ENCODE measurements at regions not wholly inside any gene's neighbourhood (a gene's known extent, or its start where the extent isn't known, plus 50 kb on each side); places are given as distances from the start of the nearest gene placed in this dataset.
"Not testable (repeated sequence)": the region's sequence is repeated elsewhere in the genome, so short reads cannot be mapped to it uniquely, and the experiment has no call there.

GRCh38 chr18:11506856-11507255 lies 102.5 kb upstream of the SLC35G4 start:
- DNase-seq, result no peak

- DNase-seq, result no peak
Measured at GRCh38 chr18:11505993-11506392, 103.4 kb upstream of the SLC35G4 start.

- no peak for DNase-seq
Measured at GRCh38 chr18:11504962-11505361, 104.4 kb upstream of the SLC35G4 start.

GRCh38 chr18:11502368-11502767 lies 107.0 kb upstream of the SLC35G4 start:
- DNase-seq, result no peak

- no peak for DNase-seq
Measured at GRCh38 chr18:11501352-11501751, 108.0 kb upstream of the SLC35G4 start.

DNA sequence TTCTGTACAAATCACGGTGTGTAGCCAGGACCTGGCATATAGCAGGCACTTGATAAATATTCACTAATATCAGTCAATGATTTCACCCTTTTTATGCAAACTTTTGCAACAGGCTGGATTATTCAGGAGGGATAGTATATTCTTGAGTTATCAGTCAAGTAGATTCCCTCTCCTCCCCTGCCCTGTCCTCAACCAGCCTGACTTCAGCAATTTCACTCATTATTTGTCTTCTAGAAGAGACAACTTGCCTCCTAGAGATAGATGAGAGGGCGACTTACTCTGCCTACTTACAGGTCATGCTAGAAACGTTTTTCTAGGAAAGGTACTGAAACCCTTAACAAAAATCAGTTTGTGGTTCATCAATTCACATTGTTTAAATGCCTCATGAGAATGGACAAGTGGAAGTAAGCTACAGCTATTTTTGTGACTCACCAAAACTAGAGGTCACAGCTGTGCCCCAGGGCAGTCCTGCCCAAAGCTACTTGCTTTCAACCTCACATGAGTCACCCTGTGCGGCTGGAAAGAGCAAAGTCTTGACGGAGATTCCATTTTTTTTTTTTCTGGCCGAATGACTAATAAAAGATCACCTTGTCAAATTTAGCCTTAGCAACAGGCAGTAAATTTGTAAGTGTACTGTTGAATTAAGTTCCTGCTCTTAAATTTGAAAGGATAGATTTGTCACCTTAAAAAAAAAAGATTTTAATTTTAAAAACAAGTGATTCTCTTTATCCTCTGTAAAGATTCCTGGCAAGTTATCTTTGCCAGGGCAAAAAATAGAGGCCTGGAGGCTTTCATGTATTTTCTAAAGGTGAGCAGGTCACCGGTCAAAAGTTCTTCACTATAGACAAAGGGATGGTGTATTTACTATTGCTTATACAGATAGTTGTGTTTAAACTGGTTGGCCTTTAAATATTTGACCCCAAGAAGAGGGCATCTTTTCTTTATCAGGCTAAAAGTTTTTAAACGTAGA lies 109.0 kb upstream of the SLC35G4 start:
- DNase-seq, result no peak

GRCh38 chr18:11498821-11499220 lies 110.6 kb upstream of the SLC35G4 start:
- DNase-seq, result no peak

DNA sequence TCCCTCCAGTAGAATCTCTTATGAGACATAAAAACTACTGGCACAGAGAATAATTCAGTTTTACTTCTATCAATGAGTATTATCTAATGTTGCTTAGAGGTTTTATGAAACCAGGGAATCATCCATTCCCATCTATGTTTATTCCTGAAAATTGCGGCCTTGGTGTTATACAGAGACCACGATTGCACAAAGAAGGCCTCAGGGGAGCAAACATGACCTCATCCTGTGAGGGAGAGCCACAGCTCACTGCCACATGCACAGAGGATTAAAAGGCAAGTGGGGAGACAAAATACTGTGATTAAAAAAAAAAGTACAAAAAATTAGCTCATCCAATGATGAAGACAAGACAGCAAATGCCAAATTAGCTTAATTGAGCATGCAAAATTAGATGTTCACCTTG lies 111.8 kb upstream of the SLC35G4 start:
- DNase-seq, result no peak

DNA sequence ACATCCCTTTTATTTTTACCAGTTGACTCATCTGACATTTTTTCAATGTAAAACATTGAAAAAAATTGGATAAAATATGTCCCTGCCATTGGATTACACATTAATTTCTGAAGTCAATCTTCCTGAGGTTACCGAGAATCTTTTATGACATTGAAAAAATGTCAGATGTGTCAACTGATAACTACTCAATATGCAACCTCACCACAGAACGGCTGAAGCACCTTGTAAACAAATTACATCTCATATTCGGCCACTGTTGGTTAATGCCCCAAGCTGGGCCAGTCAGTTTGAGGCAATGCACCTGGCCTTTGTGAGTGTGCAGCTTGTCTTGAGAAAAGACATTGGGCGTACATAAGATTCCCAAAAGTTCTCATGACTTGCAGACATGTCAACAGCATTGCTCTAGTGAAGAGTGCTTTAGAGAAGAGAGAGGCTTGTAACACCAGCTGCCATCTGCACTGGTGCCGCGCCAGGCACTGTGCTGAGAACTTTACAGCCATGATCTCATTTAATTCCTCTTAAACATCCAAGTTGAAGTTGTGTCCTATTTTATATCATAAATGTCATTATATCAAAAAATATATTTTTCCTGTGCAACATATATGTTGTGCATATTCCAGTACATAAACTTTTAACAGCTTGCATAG lies 112.7 kb upstream of the SLC35G4 start:
- DNase-seq, result no peak

DNA sequence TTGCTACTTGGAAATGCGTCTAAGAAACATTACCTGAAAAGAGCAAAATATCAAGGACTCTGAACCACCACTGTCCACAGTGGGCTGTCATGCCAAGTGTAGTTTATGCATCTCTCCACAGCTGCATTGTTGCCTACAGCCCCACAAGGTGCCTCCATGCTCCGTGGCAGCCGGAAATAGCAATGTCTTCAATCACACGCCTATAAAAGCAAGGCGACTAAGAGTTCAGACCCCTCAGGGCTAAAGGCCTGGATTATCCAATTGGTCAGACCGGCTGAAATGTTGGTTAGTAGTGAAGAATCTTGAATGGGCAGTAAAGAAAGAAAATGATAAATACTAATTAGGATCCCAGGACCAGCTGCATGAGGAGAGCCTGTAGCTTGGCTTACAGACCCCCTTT lies 114.0 kb upstream of the SLC35G4 start:
- DNase-seq, result no peak

- DNase-seq, result no peak
Measured at GRCh38 chr18:11494107-11494506, 115.3 kb upstream of the SLC35G4 start.

- no peak for DNase-seq
Measured at GRCh38 chr18:11489266-11489899, 120.0 kb upstream of the SLC35G4 start.

DNA sequence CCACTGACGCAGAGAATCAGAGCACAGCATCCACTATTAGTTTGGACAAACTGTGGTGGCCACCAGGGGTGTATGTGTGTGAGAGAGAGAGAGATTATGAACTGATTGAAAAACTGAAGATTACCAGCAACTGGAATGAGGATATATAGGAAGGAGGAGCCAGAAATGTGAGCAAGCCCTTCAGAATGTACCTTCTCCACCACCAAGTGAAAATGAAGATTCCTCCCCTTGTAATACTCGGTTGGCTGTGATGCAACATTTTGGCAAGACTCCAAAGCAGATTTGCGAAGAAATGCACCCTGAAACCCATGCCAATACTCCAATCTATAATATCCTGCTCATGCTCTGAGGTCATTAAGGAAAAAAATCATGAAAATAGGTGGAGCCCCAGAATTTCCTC lies 121.2 kb upstream of the SLC35G4 start:
- no peak for DNase-seq

GRCh38 chr18:11487390-11487789 lies 122.0 kb upstream of the SLC35G4 start:
- no peak for DNase-seq

DNA sequence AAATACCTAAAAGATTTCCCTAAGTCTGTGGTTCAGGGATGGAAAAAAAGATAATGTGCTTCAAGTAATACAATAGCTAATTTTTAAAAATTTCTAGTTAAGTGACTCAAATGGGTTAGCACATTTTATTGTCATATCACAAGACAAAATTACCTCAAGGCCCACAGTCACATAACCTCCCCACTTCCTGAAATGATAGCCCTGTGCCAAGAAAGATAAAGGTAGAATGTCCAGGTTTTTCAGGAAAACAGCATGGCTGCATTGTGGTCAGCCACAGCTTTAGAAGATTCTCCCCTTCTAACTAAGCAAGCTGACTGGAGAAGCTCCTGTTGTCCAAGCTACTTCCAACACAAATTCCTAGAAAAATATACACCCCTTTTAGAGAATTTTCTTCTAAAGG lies 127.1 kb upstream of the SLC35G4 start:
- DNase-seq, result no peak

DNA sequence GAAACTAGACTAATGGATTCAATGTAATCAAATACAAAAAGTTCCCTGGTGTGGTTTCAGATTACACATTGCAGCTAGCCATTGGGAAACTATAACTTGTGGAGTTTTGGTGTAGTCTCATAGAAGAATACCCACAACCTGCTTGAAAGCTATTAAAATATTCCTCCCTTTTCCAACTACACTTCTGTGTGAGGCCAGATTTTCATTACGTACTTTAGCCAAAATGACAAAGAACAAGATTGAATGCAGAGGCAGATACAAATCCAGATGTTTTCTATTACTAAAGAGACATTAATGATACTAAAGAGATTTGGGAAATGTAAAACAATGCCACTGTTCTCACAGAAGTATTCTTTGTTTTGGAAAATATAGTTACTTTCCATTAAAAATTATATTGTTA lies 128.7 kb upstream of the SLC35G4 start:
- no peak for DNase-seq

- DNase-seq, result not testable (repeated sequence)
Measured at GRCh38 chr18:11479031-11479430, 130.4 kb upstream of the SLC35G4 start.

GRCh38 chr18:11470941-11471340 lies 138.5 kb upstream of the SLC35G4 start:
- no peak for DNase-seq

DNA sequence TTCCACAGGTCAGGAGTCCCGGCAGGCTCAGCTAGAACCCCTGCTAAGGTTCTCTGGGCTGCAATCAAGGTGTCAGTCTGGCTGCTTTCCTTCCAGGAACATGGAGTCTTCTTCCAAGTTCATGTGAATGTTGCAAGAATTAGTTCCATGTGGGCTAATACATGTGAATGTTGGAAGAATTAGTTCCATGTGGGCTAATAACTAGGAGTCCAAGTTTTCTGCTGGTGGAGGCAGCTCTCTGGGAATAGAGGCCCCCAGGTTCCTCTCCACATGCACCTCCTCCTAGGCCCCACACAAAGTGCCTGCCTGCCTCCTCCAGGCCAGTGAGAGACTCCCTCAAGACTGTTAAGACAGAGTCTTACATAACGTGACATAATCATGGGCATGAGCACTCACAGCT lies 140.8 kb upstream of the SLC35G4 start:
- no peak for DNase-seq

- no peak for DNase-seq
Measured at GRCh38 chr18:11468120-11468519, 141.3 kb upstream of the SLC35G4 start.

GRCh38 chr18:11467611-11468010 lies 141.8 kb upstream of the SLC35G4 start:
- no peak for DNase-seq

DNA sequence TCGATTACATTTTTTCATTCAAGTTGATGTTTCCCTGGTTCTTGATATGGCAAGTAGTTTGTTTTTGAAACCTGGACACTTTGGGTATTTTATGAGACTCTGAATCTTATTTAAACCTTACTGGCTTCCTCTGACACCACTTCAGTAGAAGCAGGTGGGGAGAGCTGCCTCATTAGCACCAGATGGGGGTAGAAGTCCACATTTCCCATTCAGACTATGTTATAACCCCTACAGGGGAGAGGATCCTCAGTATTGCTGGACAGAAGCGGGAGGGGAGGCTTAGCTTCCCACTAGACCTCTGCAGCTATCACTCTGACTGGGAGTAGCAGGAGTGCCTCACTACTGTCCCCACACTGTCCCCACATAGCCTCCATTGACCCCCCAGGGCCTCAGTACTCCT lies 145.3 kb upstream of the SLC35G4 start:
- no peak for DNase-seq

DNA sequence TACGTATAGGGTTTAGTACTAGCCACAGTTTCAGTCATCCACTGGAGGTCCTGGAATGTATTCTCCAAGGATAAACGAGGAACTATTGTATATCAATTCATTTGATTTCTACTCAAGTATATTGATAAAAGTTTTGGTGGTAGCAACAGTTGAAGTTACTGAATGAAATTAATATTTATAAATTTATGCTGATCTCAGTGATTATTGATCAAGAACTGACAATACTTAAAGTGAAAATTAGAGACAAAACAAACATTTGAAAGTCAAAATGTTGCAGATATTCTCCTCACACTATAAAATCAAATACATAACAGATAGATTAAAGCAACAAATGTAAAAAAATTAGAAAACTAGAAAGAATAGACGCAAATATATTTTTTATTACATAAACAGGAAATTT lies 150.9 kb upstream of the SLC35G4 start:
- no peak for DNase-seq

GRCh38 chr18:11457853-11458252 lies 151.5 kb upstream of the SLC35G4 start:
- not testable (repeated sequence) for DNase-seq
